Transverse colon (tissue), 4 donors: ENCODE measurements at regions not wholly inside any gene's neighbourhood (a gene's known extent, or its start where the extent isn't known, plus 50 kb on each side); places are given as distances from the start of the nearest gene placed in this dataset.

ENCODE experiments used
- DNase-seq: peaks from one replicate; pipeline ENCODE4 v3.0.0-alpha.2; 2019
- H3K27ac ChIP-seq, 4 donors: fragments of 200-600 bp; sonication (generic); 2 replicates each; pipeline ENCODE4 v1.5.1; 2016 to 2018; ENCODE audit warnings: inconsistent platforms in 4 of 4
- H3K27me3 ChIP-seq: fragments of 200-600 bp; sonication (generic); 2 replicates; pipeline ENCODE4 v1.5.1; 2017; ENCODE audit warnings: inconsistent platforms
- H3K36me3 ChIP-seq, 4 donors: fragments of 200-600 bp; sonication (generic); 2 replicates each; pipeline ENCODE4 v1.5.1; 2017 to 2019; ENCODE audit warnings: inconsistent platforms in 4 of 4
- H3K4me1 ChIP-seq, 4 donors: fragments of 200-600 bp; sonication (generic); 2 replicates each; pipeline ENCODE4 v1.5.1; 2017 to 2020; ENCODE audit warnings: inconsistent platforms in 4 of 4
- H3K4me3 ChIP-seq, 4 donors: fragments of 200-600 bp; sonication (generic); 1 replicate in 1 of 4; 2 replicates in 3 of 4; pipeline versions ENCODE4 v1.5.1 to v1.6.1; 2017 to 2019; ENCODE audit warnings: inconsistent platforms in 4 of 4
- H3K9me3 ChIP-seq, 2 donors: fragments of 200-600 bp; sonication (generic); 2 replicates each; pipeline ENCODE4 v1.5.1; 2017 to 2019; ENCODE audit warnings: inconsistent platforms in 2 of 2
- EP300 ChIP-seq: sonication (generic); formaldehyde crosslinking; IDR thresholded peaks from one replicate; pipeline ENCODE4 v1.6.1; 2017; ENCODE audit warnings: antibody characterized with exemption, low read depth
- POLR2A ChIP-seq: fragments of 450-650 bp; IDR thresholded peaks from one replicate; pipeline ENCODE4 v1.6.1; 2016; ENCODE audit warnings: antibody characterized with exemption, mild to moderate bottlenecking, moderate library complexity
- POLR2AphosphoS5 ChIP-seq, 3 donors: sonication (generic); formaldehyde crosslinking; IDR thresholded peaks; one replicate each; pipeline ENCODE4 v1.6.1; 2016; ENCODE audit warnings: antibody characterized with exemption in 3 of 3
- WGBS, 2 donors: methylation state at CpG; one replicate each; pipeline ENCODE4 v1.1.5; 2018; ENCODE audit warnings: low coverage in 1 of 2; 5-methylcytosine and 5-hydroxymethylcytosine counted together
- in situ Hi-C, 4 donors: fragments of 200-750 bp; cut with MboI; loops; one replicate each; pipeline versions ENCODE4 v1.15.0 to v1.15.1; 2017; ENCODE audit warnings: low sequenced_read_pairs in 3 of 4, low pct_ligation_motif_present in 1 of 4, low pct_unique_long_range_greater_than_20kb in 1 of 4
- intact Hi-C: fragments of 100-400 bp; cut with DNase I; formaldehyde crosslinking; loops from one replicate; pipeline ENCODE4 v1.15.1; 2023; ENCODE audit warnings: low total_unique reads
- TF ChIP-seq, protein P1 (sequence below), 5 experiments: fragments of 200-600 bp in 3 of 5; fragments of 450-650 bp in 2 of 5; sonication (generic) in 3 of 5; IDR thresholded peaks; 1 replicate in 2 of 5; 2 replicates in 3 of 5; pipeline ENCODE4 v1.5.1; 2016 to 2017; ENCODE audit warnings: antibody characterized with exemption in 5 of 5, inconsistent platforms in 3 of 5, mild to moderate bottlenecking in 2 of 5, moderate library complexity in 1 of 5

DNA sequence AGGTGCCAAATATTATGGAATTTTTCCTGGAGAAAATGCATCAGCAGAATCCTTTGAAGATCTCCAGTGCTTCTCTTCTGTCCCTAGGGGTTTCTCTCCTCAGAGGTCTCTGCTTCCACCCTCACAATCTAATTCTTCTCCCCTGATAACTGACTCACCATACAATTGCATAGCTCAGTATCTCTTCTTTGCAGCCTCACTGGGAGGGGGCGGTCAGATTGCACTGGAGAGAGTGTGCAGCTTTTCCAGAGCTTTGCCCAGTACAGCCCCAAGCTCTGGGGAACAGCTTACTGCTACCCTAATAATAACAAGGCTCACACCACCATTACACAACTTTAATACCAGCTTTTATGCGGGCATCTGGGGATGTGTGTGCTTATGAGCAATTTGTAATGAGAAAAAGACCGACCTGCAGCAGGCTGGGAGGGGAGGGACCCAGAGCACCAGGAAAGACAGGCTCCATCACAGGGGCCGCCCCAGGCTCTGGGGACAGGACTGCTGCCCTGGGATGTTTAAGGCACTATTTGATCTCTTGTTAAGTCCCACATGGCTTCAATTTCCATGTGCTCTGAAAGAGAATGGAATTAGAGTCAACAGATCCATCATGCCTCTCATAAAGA lies 276.6 kb upstream of the SIX2 start:
- TF ChIP-seq EP300: no peak
- TF ChIP-seq POLR2A: no peak
- TF ChIP-seq, protein P1, sequence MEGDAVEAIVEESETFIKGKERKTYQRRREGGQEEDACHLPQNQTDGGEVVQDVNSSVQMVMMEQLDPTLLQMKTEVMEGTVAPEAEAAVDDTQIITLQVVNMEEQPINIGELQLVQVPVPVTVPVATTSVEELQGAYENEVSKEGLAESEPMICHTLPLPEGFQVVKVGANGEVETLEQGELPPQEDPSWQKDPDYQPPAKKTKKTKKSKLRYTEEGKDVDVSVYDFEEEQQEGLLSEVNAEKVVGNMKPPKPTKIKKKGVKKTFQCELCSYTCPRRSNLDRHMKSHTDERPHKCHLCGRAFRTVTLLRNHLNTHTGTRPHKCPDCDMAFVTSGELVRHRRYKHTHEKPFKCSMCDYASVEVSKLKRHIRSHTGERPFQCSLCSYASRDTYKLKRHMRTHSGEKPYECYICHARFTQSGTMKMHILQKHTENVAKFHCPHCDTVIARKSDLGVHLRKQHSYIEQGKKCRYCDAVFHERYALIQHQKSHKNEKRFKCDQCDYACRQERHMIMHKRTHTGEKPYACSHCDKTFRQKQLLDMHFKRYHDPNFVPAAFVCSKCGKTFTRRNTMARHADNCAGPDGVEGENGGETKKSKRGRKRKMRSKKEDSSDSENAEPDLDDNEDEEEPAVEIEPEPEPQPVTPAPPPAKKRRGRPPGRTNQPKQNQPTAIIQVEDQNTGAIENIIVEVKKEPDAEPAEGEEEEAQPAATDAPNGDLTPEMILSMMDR (IDR thresholded peaks at IDR 0.05): no peak
- no peak for TF ChIP-seq POLR2AphosphoS5 (IDR thresholded peaks at IDR 0.05)
- intact Hi-C loops (no loop called here), in situ Hi-C loops (no loop called here)
- no peak for DNase-seq
- Histone ChIP-seq H3K27me3 (peaks cover 12% of the 10 kb centered on the region), H3K27ac (no peak overlapping the region), H3K4me3 (no peak overlapping the region), H3K4me1 (no peaks in the 10 kb centered on the region), H3K9me3 (no peaks in the 10 kb centered on the region), H3K36me3 (no peaks in the 10 kb centered on the region)
- 90 to 92% methylated on average over 3 to 4 of the region's 4 CpGs for WGBS, 2 donors

DNA sequence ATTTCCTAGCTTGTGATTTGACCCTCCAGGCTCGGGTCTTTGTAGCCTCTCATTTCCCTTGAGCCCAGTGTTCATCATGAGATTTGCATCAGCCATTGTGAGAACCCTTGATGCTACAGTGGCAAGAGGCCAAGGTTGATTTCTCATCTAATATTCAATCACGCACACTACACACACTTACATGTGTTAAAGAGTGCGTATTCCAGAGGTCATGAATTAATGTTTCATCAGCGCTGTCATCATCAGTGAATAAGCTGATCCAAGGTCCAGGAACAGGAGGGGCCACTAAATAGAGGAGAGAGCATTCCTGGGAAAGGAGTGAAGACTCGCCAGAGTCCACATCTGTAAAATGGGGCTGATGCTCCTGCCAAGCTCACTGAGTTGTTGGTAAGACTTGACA lies 276.1 kb upstream of the SIX2 start:
- TF ChIP-seq EP300 (no peak), POLR2A (no peak), POLR2AphosphoS5 (IDR thresholded peaks at IDR 0.05) (no peak)
- TF ChIP-seq, protein P1 (IDR thresholded peaks at IDR 0.05): no peak
- WGBS, 2 donors: 83 to 86% methylated on average over 1 to 5 of the region's 5 CpGs
- Histone ChIP-seq H3K27ac (no peak overlapping the region), H3K4me1 (no peaks in the 10 kb centered on the region), H3K36me3 (no peaks in the 10 kb centered on the region), H3K9me3 (no peaks in the 10 kb centered on the region), H3K4me3 (no peak overlapping the region), H3K27me3 (peaks cover 12% of the 10 kb centered on the region)
- DNase-seq: no peak
- in situ Hi-C loops: no loop called here
- intact Hi-C loops: no loop called here

DNA sequence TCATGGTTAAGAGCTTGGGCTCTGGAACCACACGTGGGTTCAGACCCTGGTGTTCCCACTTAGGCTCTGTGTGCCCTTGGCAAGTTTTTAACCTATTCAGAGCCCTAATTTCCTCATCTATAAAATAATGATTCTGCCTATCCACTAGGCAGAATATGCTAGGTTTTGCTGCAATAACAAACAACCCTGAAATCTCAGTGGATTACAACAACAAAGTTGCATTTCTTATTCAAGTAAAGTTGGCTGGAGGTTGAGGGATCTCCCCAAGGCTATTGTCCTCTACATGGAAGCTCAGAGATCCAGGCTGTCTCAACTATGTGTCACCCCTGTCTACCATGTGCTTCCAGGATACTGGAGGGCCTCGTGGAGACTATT lies 275.4 kb upstream of the SIX2 start:
- H3K4me3 ChIP-seq: no peak overlapping the region
- TF ChIP-seq, protein P1 (IDR thresholded peaks at IDR 0.05): no peak
- TF ChIP-seq EP300 (no peak), POLR2AphosphoS5 (IDR thresholded peaks at IDR 0.05) (no peak), POLR2A (no peak)
- H3K4me1 ChIP-seq: no peaks in the 10 kb centered on the region
- H3K27me3 ChIP-seq: peaks cover 12% of the 10 kb centered on the region
- H3K9me3 ChIP-seq: no peaks in the 10 kb centered on the region
- H3K27ac ChIP-seq: no peak overlapping the region
- no peak for DNase-seq
- H3K36me3 ChIP-seq: no peaks in the 10 kb centered on the region
- in situ Hi-C loops (no loop called here), intact Hi-C loops (no loop called here)
- WGBS, 2 donors: 78% methylated on average over 2 of the region's 2 CpGs; no CpG with 5 or more reads in 1 of the 2 donors

DNA sequence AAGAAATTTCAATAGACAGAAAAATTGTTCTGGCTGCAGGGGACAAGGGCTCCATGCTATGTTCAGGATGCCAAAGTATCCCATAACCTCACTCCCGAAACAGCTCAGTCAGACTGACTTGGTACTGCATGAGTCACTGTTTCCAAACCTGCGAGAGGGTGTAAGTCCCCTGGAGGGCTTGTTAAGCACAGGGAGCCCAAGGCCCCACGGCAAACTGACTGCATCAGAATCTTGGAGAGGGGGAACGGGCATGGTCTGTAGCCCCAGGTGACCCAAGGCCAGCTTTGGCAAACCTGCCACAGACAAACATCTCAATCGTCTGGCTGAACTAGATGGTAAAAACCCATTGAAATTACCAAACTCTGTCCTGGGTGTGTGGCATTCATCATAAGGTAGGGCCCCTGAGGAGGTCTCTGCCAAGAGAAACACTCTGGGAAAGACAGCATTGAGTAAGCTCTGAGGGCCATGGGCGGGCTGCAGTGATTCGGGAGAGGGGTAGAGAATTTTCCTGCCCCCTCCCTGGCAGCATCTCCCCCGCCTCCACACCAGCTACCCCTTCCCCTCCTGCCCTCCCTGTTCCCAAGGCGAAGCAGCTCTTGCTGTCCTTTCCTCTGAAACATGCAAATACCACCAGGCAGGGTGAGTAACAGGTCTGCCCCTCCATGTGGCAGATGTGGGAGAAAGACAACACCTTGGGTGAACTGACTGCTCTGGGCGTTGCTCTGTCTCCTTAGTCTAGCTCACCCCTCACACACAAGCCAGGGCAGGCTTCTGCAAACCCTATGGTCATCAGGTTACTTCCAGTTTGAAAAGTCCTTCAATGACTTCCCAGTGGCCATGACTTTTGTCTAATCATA lies 274.7 kb upstream of the SIX2 start:
- Histone ChIP-seq H3K27me3 (peaks cover 12% of the 10 kb centered on the region), H3K4me1 (no peaks in the 10 kb centered on the region), H3K4me3 (no peak overlapping the region), H3K27ac (no peak overlapping the region), H3K36me3 (no peaks in the 10 kb centered on the region), H3K9me3 (no peaks in the 10 kb centered on the region)
- no peak for DNase-seq
- TF ChIP-seq POLR2AphosphoS5 (IDR thresholded peaks at IDR 0.05) (no peak), EP300 (no peak), POLR2A (no peak)
- TF ChIP-seq, protein P1 (IDR thresholded peaks at IDR 0.05): no peak
- WGBS, 2 donors: 74 to 75% methylated on average over 4 to 10 of the region's 10 CpGs
- intact Hi-C loops: no loop called here
- in situ Hi-C loops: no loop called here
